Epithelial cell of esophagus (primary cell): ENCODE measurements at regions not wholly inside any gene's neighbourhood (a gene's known extent, or its start where the extent isn't known, plus 50 kb on each side); places are given as distances from the start of the nearest gene placed in this dataset.

Experiments used
- DNase-seq: peaks from one replicate; pipeline ENCODE4 v3.0.0; 2010; ENCODE audit warnings: low read depth
- H3K4me3 ChIP-seq: 2 replicates; pipeline ENCODE4 v1.5.1; 2011; ENCODE audit warnings: mild to moderate bottlenecking, low read length, control low read depth
- TF ChIP-seq, protein P1 (sequence below): IDR thresholded peaks from 2 replicates; pipeline ENCODE4 v1.5.1; 2011; ENCODE audit warnings: low read depth, mild to moderate bottlenecking, low read length, control low read depth, inconsistent platforms; ENCODE audit not compliant: insufficient read depth; ENCODE audit errors: missing control alignments

DNA sequence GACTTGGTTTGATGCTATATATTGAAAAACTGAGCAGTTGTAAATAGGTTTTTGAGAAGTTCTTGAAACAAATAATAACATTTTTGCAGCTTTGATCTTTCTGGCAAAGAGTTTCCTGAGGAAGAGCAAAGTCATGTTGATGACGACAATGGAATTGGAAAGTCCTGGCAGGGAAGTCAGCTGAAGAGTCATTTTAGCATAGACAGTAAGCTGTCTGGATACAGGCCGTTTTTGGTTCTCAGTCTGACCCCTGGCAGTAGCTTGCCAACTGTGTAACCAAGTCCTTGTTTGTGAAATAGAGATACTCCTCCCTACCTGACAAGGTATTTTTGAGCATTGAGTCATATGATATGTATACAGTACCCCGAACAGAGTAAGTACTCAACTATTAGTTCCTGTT lies 193.3 kb downstream of the C11orf91 start:
- TF ChIP-seq, protein P1, sequence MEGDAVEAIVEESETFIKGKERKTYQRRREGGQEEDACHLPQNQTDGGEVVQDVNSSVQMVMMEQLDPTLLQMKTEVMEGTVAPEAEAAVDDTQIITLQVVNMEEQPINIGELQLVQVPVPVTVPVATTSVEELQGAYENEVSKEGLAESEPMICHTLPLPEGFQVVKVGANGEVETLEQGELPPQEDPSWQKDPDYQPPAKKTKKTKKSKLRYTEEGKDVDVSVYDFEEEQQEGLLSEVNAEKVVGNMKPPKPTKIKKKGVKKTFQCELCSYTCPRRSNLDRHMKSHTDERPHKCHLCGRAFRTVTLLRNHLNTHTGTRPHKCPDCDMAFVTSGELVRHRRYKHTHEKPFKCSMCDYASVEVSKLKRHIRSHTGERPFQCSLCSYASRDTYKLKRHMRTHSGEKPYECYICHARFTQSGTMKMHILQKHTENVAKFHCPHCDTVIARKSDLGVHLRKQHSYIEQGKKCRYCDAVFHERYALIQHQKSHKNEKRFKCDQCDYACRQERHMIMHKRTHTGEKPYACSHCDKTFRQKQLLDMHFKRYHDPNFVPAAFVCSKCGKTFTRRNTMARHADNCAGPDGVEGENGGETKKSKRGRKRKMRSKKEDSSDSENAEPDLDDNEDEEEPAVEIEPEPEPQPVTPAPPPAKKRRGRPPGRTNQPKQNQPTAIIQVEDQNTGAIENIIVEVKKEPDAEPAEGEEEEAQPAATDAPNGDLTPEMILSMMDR = no peak
- no peak overlapping the region for H3K4me3 ChIP-seq
- DNase-seq = peak; percentile 22

DNA sequence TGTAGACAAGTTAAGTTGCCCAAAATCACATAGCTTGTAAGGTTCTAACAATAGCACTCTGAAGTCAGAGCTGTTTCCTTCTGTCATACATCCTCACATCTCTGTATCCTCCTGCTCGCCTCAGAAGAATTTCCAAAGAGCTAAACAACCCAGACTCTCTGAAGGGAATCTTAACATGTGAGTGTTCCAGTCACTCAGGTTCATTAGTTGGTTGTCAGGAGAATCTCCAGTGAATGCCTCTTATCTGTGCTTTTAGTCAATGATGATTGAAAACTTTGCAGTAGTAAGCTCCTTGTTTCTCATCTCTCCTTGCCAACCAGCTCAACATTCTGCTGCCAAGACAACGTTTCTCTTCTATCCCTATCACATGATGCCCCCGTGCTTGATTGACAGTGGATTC lies 195.5 kb downstream of the C11orf91 start:
- no peak for DNase-seq
- TF ChIP-seq, protein P1 = no peak
- no peak overlapping the region for H3K4me3 ChIP-seq

DNA sequence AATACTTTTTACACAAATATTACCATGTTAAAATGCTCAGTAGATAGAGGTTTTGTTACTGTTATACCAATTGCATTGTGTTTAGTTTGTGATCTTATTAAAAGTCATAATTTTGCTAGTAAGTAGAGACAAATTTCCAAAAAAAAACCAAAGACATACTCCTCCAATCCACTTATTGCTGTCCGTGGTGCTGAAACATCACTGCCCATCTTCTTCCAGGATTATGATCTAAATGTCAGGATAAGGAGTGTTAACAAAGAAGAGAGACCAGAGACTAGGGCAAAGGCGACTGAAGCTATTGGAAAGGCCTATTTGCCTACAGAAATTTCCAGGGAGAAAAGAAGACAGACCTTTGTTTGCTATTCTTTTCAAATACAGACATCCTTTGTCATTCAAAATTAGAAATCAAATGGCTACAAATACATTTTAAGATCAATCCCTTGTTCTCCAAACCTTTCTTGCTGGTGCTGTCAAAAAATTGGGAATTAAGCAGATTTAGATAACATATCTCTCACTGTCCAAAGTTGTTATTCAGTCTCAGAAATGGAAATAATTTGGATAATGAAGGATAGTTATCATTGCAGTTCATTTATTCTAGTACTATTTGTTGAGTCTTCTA lies 199.7 kb downstream of the C11orf91 start:
- TF ChIP-seq, protein P1 = no peak
- peak; percentile 63 for DNase-seq
- H3K4me3 ChIP-seq = no peak overlapping the region

DNA sequence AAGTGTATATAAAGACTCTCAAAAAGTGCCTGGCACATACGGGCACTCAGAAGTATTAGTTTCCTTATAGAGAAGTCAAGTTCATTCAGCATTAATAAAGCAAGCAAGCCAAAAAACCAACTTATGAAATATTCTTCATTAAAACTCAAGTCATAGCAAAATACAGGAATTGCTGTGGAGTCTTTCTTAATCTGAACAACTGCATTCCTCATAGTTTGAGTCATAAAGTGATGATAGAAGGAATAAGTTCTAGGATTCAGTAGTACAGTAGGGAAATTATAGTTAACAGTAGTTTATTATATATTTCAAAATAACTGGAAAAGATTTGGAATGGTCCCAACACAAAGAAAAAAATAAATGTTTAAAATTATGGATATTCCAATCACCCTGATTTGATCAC lies 200.3 kb downstream of the C11orf91 start:
- no peak for DNase-seq
- TF ChIP-seq, protein P1 = no peak

DNA sequence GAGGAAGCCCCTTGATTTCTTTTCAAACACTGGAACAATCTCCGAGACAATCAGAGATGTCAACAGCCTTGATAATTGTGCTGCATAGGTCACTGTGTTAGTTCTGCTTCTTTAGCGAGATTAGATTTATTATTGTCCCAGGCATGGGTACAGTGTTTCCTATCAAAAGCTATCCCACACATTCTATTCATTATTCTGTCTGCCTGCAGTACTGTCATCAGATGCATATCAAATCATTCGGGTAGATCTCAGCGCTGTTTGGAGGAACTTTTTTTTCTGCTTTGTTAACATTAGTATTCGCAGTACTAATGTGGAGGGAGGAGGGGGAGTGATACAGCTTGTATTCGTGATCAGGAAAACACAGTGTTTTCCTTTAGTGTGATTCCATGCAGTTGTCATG lies 208.0 kb downstream of the C11orf91 start:
- no peak for DNase-seq
- H3K4me3 ChIP-seq = no peak overlapping the region
- TF ChIP-seq, protein P1 = no peak

More for the DNA sequence above, 200.3 kb downstream of the C11orf91 start:
- H3K4me3 ChIP-seq = no peak overlapping the region

DNA sequence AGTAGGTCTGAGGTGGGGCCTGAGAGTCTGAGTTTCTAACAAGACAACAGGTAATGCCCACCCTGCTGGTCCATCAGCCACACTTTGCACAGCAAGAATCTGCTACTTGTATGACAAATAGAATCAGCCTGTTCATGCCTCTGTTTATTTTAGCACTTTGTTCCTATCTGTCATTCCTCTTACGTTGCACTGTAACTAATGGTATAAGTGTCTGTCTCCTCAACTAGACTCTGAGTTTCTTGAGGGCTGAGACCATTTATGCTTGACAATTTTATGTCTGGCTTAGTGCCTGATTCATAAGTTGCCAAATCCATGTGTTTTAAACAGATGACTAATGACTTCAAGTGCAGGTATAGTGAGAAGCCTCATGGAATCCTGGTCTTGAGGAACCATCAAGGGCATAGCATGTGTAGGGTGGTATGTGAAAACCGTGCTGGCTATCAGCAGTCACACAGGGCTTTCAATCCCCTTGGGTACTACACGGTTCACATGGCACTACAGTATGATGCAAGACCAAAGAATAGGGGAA lies 209.7 kb downstream of the C11orf91 start:
- TF ChIP-seq, protein P1 = no peak
- DNase-seq = peak; percentile 69
- H3K4me3 ChIP-seq = no peak overlapping the region

DNA sequence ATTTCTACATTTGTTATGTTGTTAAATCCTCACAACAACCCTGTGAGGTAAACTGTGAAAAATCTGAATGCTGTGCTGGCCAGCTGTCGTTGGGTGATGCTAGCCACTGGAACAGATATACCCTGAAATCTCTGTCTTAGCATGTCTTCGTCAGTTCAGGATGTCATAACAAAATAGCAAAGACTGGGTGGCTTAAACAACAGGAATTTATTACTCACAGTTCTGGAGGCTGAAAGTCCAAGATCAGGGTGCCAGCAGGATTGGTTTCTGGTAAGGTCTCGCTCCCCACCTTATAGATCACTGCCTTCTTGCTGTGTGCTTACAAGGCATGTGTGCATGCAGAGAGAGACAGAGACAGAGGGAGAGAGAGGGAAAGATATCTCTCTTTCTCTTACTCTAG lies 211.7 kb downstream of the C11orf91 start:
- H3K4me3 ChIP-seq = no peak overlapping the region
- DNase-seq = no peak
- TF ChIP-seq, protein P1 = no peak
